OCI-LY1 (cell line): ENCODE measurements at regions not wholly inside any gene's neighbourhood (a gene's known extent, or its start where the extent isn't known, plus 50 kb on each side); places are given as distances from the start of the nearest gene placed in this dataset.

Source experiments
- H2AFZ ChIP-seq: fragments of 200-600 bp; sonication (generic), shearing (Covaris generic); 2 replicates; pipeline ENCODE4 v1.6.0; 2014; ENCODE audit warnings: antibody characterized with exemption, mild to moderate bottlenecking, low read length
- H3F3A ChIP-seq: fragments of 200-600 bp; sonication (generic), shearing (Covaris generic); 2 replicates; pipeline ENCODE4 v1.6.0; 2014; ENCODE audit warnings: mild to moderate bottlenecking, antibody characterized with exemption, low read length, moderate library complexity; ENCODE audit not compliant: insufficient read depth
- H3K27ac ChIP-seq: fragments of 200-600 bp; sonication (generic); 2 replicates; pipeline ENCODE4 v1.5.1; 2014; ENCODE audit warnings: low read length, mixed run types, mild to moderate bottlenecking, low read depth; ENCODE audit not compliant: poor library complexity, severe bottlenecking
- H3K27me3 ChIP-seq: fragments of 200-600 bp; sonication (generic); 2 replicates; pipeline ENCODE4 v1.6.0; 2014; ENCODE audit warnings: antibody characterized with exemption, mild to moderate bottlenecking, low read length, moderate library complexity; ENCODE audit not compliant: insufficient read depth
- H3K36me3 ChIP-seq: fragments of 200-600 bp; sonication (generic); 2 replicates; pipeline ENCODE4 v1.6.1; 2014; ENCODE audit warnings: mild to moderate bottlenecking, antibody characterized with exemption, low read length, moderate library complexity, mixed read lengths; ENCODE audit not compliant: insufficient read depth
- H3K4me1 ChIP-seq: fragments of 200-600 bp; sonication (generic); 2 replicates; pipeline ENCODE4 v1.5.1; 2014; ENCODE audit warnings: mild to moderate bottlenecking, low read length, moderate library complexity; ENCODE audit not compliant: insufficient read depth, severe bottlenecking
- H3K4me2 ChIP-seq: fragments of 200-600 bp; sonication (generic), shearing (Covaris generic); 2 replicates; pipeline ENCODE4 v1.6.1; 2014; ENCODE audit warnings: low read length
- H3K4me3 ChIP-seq: fragments of 200-600 bp; sonication (generic); 2 replicates; pipeline ENCODE4 v1.5.1; 2014; ENCODE audit warnings: low read length, low read depth, mild to moderate bottlenecking, mixed read lengths; ENCODE audit not compliant: poor library complexity, severe bottlenecking
- H3K79me2 ChIP-seq: fragments of 200-600 bp; shearing (Covaris generic); 2 replicates; pipeline ENCODE4 v1.6.1; 2016; ENCODE audit warnings: mixed run types, low read length, mixed read lengths; ENCODE audit not compliant: insufficient read depth
- H3K9ac ChIP-seq: fragments of 200-600 bp; sonication (generic), shearing (Covaris generic); 2 replicates; pipeline ENCODE4 v1.6.1; 2014; ENCODE audit warnings: mild to moderate bottlenecking, low read length, mixed read lengths
- H3K9me2 ChIP-seq: fragments of 200-600 bp; sonication (generic), shearing (Covaris generic); 2 replicates; pipeline ENCODE4 v1.6.1; 2014; ENCODE audit warnings: low read depth, mild to moderate bottlenecking, low read length, mixed read lengths
- H3K9me3 ChIP-seq: fragments of 200-600 bp; shearing (Covaris generic); 2 replicates; pipeline ENCODE4 v1.6.1; 2014; ENCODE audit warnings: low read length, mixed read lengths
- H4K20me1 ChIP-seq: fragments of 200-600 bp; sonication (generic), shearing (Covaris generic); 2 replicates; pipeline ENCODE4 v1.6.0; 2016; ENCODE audit warnings: mild to moderate bottlenecking, low read length; ENCODE audit not compliant: insufficient read depth
- CTCF ChIP-seq: fragments of 200-600 bp; sonication (generic), shearing (Covaris generic); IDR thresholded peaks from 2 replicates; pipeline ENCODE4 v1.5.1; 2017; ENCODE audit warnings: mild to moderate bottlenecking, antibody characterized with exemption, low read length, moderate library complexity, mixed read lengths
- EZH2 ChIP-seq: fragments of 200-600 bp; sonication (generic), shearing (Covaris generic); IDR thresholded peaks from 2 replicates; pipeline ENCODE4 v1.8.0; 2017; ENCODE audit warnings: borderline replicate concordance, mixed run types, mild to moderate bottlenecking, antibody characterized with exemption, low read length, moderate library complexity, mixed read lengths

- no peaks in the 10 kb centered on the region for H4K20me1 ChIP-seq
- H3F3A ChIP-seq: no peaks in the 10 kb centered on the region
- H3K4me3 ChIP-seq: no peak overlapping the region
- H3K27ac ChIP-seq: no peak overlapping the region
- no peak overlapping the region for H2AFZ ChIP-seq
- H3K9ac ChIP-seq: no peak overlapping the region
- no peak overlapping the region for H3K4me2 ChIP-seq
- no peaks in the 10 kb centered on the region for H3K36me3 ChIP-seq
- H3K9me2 ChIP-seq: no peaks in the 10 kb centered on the region
- H3K27me3 ChIP-seq: no peaks in the 10 kb centered on the region
- no peak for TF ChIP-seq EZH2
- TF ChIP-seq CTCF: no peak
- H3K9me3 ChIP-seq: no peaks in the 10 kb centered on the region
- H3K4me1 ChIP-seq: no peaks in the 10 kb centered on the region
- H3K79me2 ChIP-seq: no peaks in the 10 kb centered on the region
Observed at GRCh38 chr4:17157304-17157703, 258.9 kb upstream of the LDB2 start.

- no peaks in the 10 kb centered on the region for H3K9me3 ChIP-seq
- H3K36me3 ChIP-seq: no peaks in the 10 kb centered on the region
- no peak overlapping the region for H3K27ac ChIP-seq
- H3K4me2 ChIP-seq: no peak overlapping the region
- H3K27me3 ChIP-seq: no peaks in the 10 kb centered on the region
- H3K4me1 ChIP-seq: no peaks in the 10 kb centered on the region
- no peaks in the 10 kb centered on the region for H3K9me2 ChIP-seq
- no peak overlapping the region for H3K9ac ChIP-seq
- no peaks in the 10 kb centered on the region for H3F3A ChIP-seq
- no peak overlapping the region for H2AFZ ChIP-seq
- TF ChIP-seq EZH2 (no peak), CTCF (no peak)
- no peak overlapping the region for H3K4me3 ChIP-seq
- H4K20me1 ChIP-seq: no peaks in the 10 kb centered on the region
- H3K79me2 ChIP-seq: no peaks in the 10 kb centered on the region
Observed at GRCh38 chr4:17155486-17155885, 257.0 kb upstream of the LDB2 start.

GRCh38 chr4:17153572-17153971 is 255.1 kb upstream of the LDB2 start:
- Histone ChIP-seq H3K9ac (no peak overlapping the region), H3K9me2 (no peaks in the 10 kb centered on the region), H3K79me2 (no peaks in the 10 kb centered on the region), H4K20me1 (no peaks in the 10 kb centered on the region), H3K4me1 (no peaks in the 10 kb centered on the region), H3F3A (no peaks in the 10 kb centered on the region), H3K9me3 (no peaks in the 10 kb centered on the region), H2AFZ (no peak overlapping the region), H3K4me3 (no peak overlapping the region), H3K36me3 (no peaks in the 10 kb centered on the region), H3K27ac (no peak overlapping the region), H3K27me3 (no peaks in the 10 kb centered on the region), H3K4me2 (no peak overlapping the region)
- TF ChIP-seq EZH2 (no peak), CTCF (no peak)
